Left lobe of liver (tissue), 2 donors: ENCODE measurements at regions not wholly inside any gene's neighbourhood (a gene's known extent, or its start where the extent isn't known, plus 50 kb on each side); places are given as distances from the start of the nearest gene placed in this dataset.

ENCODE experiments used
- ATAC-seq: fragments of 200-7000 bp; cut with Tn5 transposase; one replicate; pipeline ENCODE4 v1.9.1; 2020; ENCODE audit warnings: mild to moderate bottlenecking, moderate library complexity
- DNase-seq: peaks from one replicate; pipeline ENCODE4 v3.0.0-alpha.2; 2020; ENCODE audit warnings: low spot score
- donor health status: DM: no; HTN: no; CAD: no; lungs with moderate emphysema.
- donor health status: DM: no; HTN: yes; CAD: no.

- ATAC-seq = no peak
- no peak for DNase-seq
Measured at GRCh38 chr19:31745731-31746130, 396.5 kb upstream of the TSHZ3 start.

GRCh38 chr19:31749231-31749630 lies 400.0 kb upstream of the TSHZ3 start:
- no peak for DNase-seq
- no peak for ATAC-seq

- ATAC-seq = no peak
- DNase-seq = no peak
Measured at GRCh38 chr19:31759359-31759758, 410.1 kb upstream of the TSHZ3 start.

GRCh38 chr19:31761281-31761913 lies 412.2 kb upstream of the TSHZ3 start:
- ATAC-seq (no peak), DNase-seq (no peak)

- no peak for DNase-seq
- ATAC-seq = no peak
Measured at GRCh38 chr19:31770223-31770622, 421.0 kb upstream of the TSHZ3 start.

GRCh38 chr19:31772915-31773314 lies 423.7 kb upstream of the TSHZ3 start:
- no peak for DNase-seq
- no peak for ATAC-seq

GRCh38 chr19:31781542-31781941 lies 432.3 kb upstream of the TSHZ3 start:
- DNase-seq = no peak
- ATAC-seq = no peak

GRCh38 chr19:31783592-31783991 lies 434.4 kb upstream of the TSHZ3 start:
- no peak for ATAC-seq

GRCh38 chr19:31784671-31785101 lies 435.4 kb upstream of the TSHZ3 start:
- no peak for ATAC-seq
- no peak for DNase-seq

More at GRCh38 chr19:31783592-31783991, 434.4 kb upstream of the TSHZ3 start:
- DNase-seq = no peak

GRCh38 chr19:31801611-31802010 lies 452.4 kb upstream of the TSHZ3 start:
- no peak for ATAC-seq
- no peak for DNase-seq

GRCh38 chr19:31803835-31804446 lies 454.7 kb upstream of the TSHZ3 start:
- ATAC-seq = no peak
- no peak for DNase-seq

GRCh38 chr19:31804668-31805067 lies 455.4 kb upstream of the TSHZ3 start:
- ATAC-seq = no peak
- no peak for DNase-seq

- ATAC-seq = no peak
- no peak for DNase-seq
Measured at GRCh38 chr19:31810536-31811109, 461.4 kb upstream of the TSHZ3 start.

- ATAC-seq = no peak
- no peak for DNase-seq
Measured at GRCh38 chr19:31817971-31818797, 468.9 kb upstream of the TSHZ3 start.

GRCh38 chr19:31818798-31819105 lies 469.5 kb upstream of the TSHZ3 start:
- ATAC-seq = no peak
- DNase-seq = no peak

GRCh38 chr19:31819837-31820236 lies 470.6 kb upstream of the TSHZ3 start:
- ATAC-seq (no peak), DNase-seq (no peak)

GRCh38 chr19:31821346-31821745 lies 472.1 kb upstream of the TSHZ3 start:
- no peak for DNase-seq

GRCh38 chr19:31825134-31826094 lies 476.2 kb upstream of the TSHZ3 start:
- no peak for ATAC-seq
- DNase-seq = no peak

More at GRCh38 chr19:31821346-31821745, 472.1 kb upstream of the TSHZ3 start:
- no peak for ATAC-seq

GRCh38 chr19:31826325-31826724 lies 477.1 kb upstream of the TSHZ3 start:
- no peak for ATAC-seq

GRCh38 chr19:31831421-31832175 lies 482.4 kb upstream of the TSHZ3 start:
- ATAC-seq (no peak), DNase-seq (no peak)

More at GRCh38 chr19:31826325-31826724, 477.1 kb upstream of the TSHZ3 start:
- DNase-seq = no peak
